HEK293 (cell line): ENCODE measurements at regions not wholly inside any gene's neighbourhood (a gene's known extent, or its start where the extent isn't known, plus 50 kb on each side); places are given as distances from the start of the nearest gene placed in this dataset.

Source experiments
- CTCF ChIA-PET: fragments of 350-600 bp; formaldehyde crosslinking; extraction: SDS; loops from one replicate; lab custom pipeline; 2021; ENCODE audit warnings: antibody characterized with exemption; lab: Yijun Ruan, JAX
- POLR2A ChIA-PET: fragments of 300-600 bp; formaldehyde crosslinking; extraction: SDS; loops from one replicate; lab custom pipeline; 2020; ENCODE audit warnings: antibody characterized with exemption, inconsistent platforms; lab: Yijun Ruan, JAX
- H3K27ac ChIP-seq: fragments of 200-500 bp; sonication (Bioruptor generic); 2 replicates; pipeline ENCODE4 v1.5.1; 2014; ENCODE audit warnings: low read depth, low read length, control low read depth, inconsistent platforms; ENCODE audit errors: extremely low read depth
- H3K36me3 ChIP-seq, 2 experiments: fragments of 200-500 bp in 1 of 2; sonication (Bioruptor generic) in 1 of 2; 1 replicate in 1 of 2; 2 replicates in 1 of 2; pipeline ENCODE4 v1.5.1; 2014 to 2017; ENCODE audit warnings: inconsistent platforms in 2 of 2, low read length in 2 of 2; ENCODE audit not compliant: control insufficient read depth in 2 of 2, insufficient read depth in 1 of 2
- H3K4me1 ChIP-seq: fragments of 200-500 bp; sonication (Bioruptor generic); 2 replicates; pipeline ENCODE4 v1.5.1; 2014; ENCODE audit warnings: mild to moderate bottlenecking, low read length, inconsistent platforms; ENCODE audit not compliant: control insufficient read depth, insufficient read depth
- H3K4me3 ChIP-seq: 2 replicates; pipeline ENCODE4 v1.5.1; 2011; ENCODE audit warnings: low read depth, mild to moderate bottlenecking, control low read depth, low read length, moderate library complexity
- H3K9me3 ChIP-seq: fragments of 200-500 bp; sonication (Bioruptor generic); 2 replicates; pipeline ENCODE4 v1.5.1; 2014; ENCODE audit warnings: low read depth, low read length, inconsistent platforms; ENCODE audit not compliant: control insufficient read depth, insufficient read depth
- GFI1B ChIP-seq: fragments of 450-650 bp; formaldehyde crosslinking; IDR thresholded peaks from 2 replicates; pipeline ENCODE4 v1.5.1; 2016; ENCODE audit warnings: missing biosample characterization, missing genetic modification characterization
- IKZF3 ChIP-seq: fragments of 450-650 bp; IDR thresholded peaks from 2 replicates; pipeline ENCODE4 v1.5.0; 2018; ENCODE audit warnings: missing biosample characterization, mild to moderate bottlenecking, missing genetic modification characterization, moderate library complexity
- KLF17 ChIP-seq: fragments of 450-650 bp; formaldehyde crosslinking; IDR thresholded peaks from 2 replicates; pipeline ENCODE4 v1.5.1; 2016; ENCODE audit warnings: missing biosample characterization, missing genetic modification characterization
- OSR2 ChIP-seq: fragments of 450-650 bp; formaldehyde crosslinking; IDR thresholded peaks from 2 replicates; pipeline ENCODE4 v1.5.1; 2016; ENCODE audit warnings: missing biosample characterization, missing genetic modification characterization
- OVOL3 ChIP-seq: fragments of 450-650 bp; formaldehyde crosslinking; IDR thresholded peaks from 2 replicates; pipeline ENCODE4 v1.5.1; 2016; ENCODE audit warnings: missing biosample characterization, missing genetic modification characterization
- SALL2 ChIP-seq: fragments of 450-650 bp; formaldehyde crosslinking; IDR thresholded peaks from 2 replicates; pipeline ENCODE4 v1.5.0; 2017; ENCODE audit warnings: missing biosample characterization, mild to moderate bottlenecking, missing genetic modification characterization, borderline replicate concordance
- TCF7L2 ChIP-seq: IDR thresholded peaks from 2 replicates; pipeline ENCODE4 v1.6.1; 2011; ENCODE audit warnings: low read depth, mild to moderate bottlenecking, inconsistent platforms, low read length, moderate library complexity, borderline replicate concordance
- ZBTB6 ChIP-seq: fragments of 450-650 bp; formaldehyde crosslinking; IDR thresholded peaks from 2 replicates; pipeline ENCODE4 v1.5.1; 2017; ENCODE audit warnings: missing biosample characterization, missing genetic modification characterization
- ZFP69B ChIP-seq: fragments of 450-650 bp; formaldehyde crosslinking; IDR thresholded peaks from 2 replicates; pipeline ENCODE4 v1.5.1; 2016; ENCODE audit warnings: missing biosample characterization, missing genetic modification characterization
- ZNF157 ChIP-seq: fragments of 450-650 bp; formaldehyde crosslinking; IDR thresholded peaks from 2 replicates; pipeline ENCODE4 v1.5.1; 2016; ENCODE audit warnings: missing biosample characterization, missing genetic modification characterization
- ZNF169 ChIP-seq: fragments of 450-650 bp; formaldehyde crosslinking; IDR thresholded peaks from 2 replicates; pipeline ENCODE4 v1.5.1; 2016; ENCODE audit warnings: missing biosample characterization, missing genetic modification characterization
- ZNF239 ChIP-seq: fragments of 450-650 bp; formaldehyde crosslinking; IDR thresholded peaks from 2 replicates; pipeline ENCODE4 v1.5.1; 2016; ENCODE audit warnings: missing biosample characterization, missing genetic modification characterization
- ZNF24 ChIP-seq: fragments of 450-650 bp; formaldehyde crosslinking; IDR thresholded peaks from 2 replicates; pipeline ENCODE4 v1.5.1; 2016; ENCODE audit warnings: missing biosample characterization, missing genetic modification characterization
- ZNF366 ChIP-seq: fragments of 450-650 bp; formaldehyde crosslinking; conservative IDR thresholded peaks from 2 replicates; pipeline ENCODE4 v1.5.1; 2016; ENCODE audit warnings: missing biosample characterization, missing genetic modification characterization
- ZNF37A ChIP-seq: fragments of 450-650 bp; IDR thresholded peaks from 2 replicates; pipeline ENCODE4 v1.5.1; 2018; ENCODE audit warnings: missing biosample characterization, missing genetic modification characterization
- ZNF391 ChIP-seq: fragments of 450-650 bp; formaldehyde crosslinking; IDR thresholded peaks from 2 replicates; pipeline ENCODE4 v1.5.1; 2016; ENCODE audit warnings: low read depth, missing biosample characterization, missing genetic modification characterization, borderline replicate concordance
- ZNF585B ChIP-seq: fragments of 450-650 bp; formaldehyde crosslinking; IDR thresholded peaks from 2 replicates; pipeline ENCODE4 v1.5.1; 2016; ENCODE audit warnings: missing biosample characterization, missing genetic modification characterization
- ZNF654 ChIP-seq: fragments of 450-650 bp; formaldehyde crosslinking; IDR thresholded peaks from 2 replicates; pipeline ENCODE4 v1.5.1; 2016; ENCODE audit warnings: low read depth, missing biosample characterization, missing genetic modification characterization
- ZNF692 ChIP-seq: fragments of 450-650 bp; formaldehyde crosslinking; IDR thresholded peaks from 2 replicates; pipeline ENCODE4 v1.5.1; 2016; ENCODE audit warnings: missing biosample characterization, missing genetic modification characterization
- ZNF701 ChIP-seq: fragments of 450-650 bp; formaldehyde crosslinking; IDR thresholded peaks from 2 replicates; pipeline ENCODE4 v1.5.1; 2016; ENCODE audit warnings: missing biosample characterization, missing genetic modification characterization
- ZNF76 ChIP-seq: fragments of 450-650 bp; formaldehyde crosslinking; IDR thresholded peaks from 2 replicates; pipeline ENCODE4; 2016; ENCODE audit warnings: low read depth, missing biosample characterization, missing genetic modification characterization, borderline replicate concordance
- ZNF785 ChIP-seq: fragments of 450-650 bp; formaldehyde crosslinking; IDR thresholded peaks from 2 replicates; pipeline ENCODE4 v1.5.1; 2016; ENCODE audit warnings: missing biosample characterization, missing genetic modification characterization
- ZNF791 ChIP-seq: fragments of 450-650 bp; formaldehyde crosslinking; IDR thresholded peaks from 2 replicates; pipeline ENCODE4 v1.5.1; 2016; ENCODE audit warnings: missing biosample characterization, missing genetic modification characterization
- ZNF837 ChIP-seq: fragments of 450-650 bp; formaldehyde crosslinking; IDR thresholded peaks from 2 replicates; pipeline ENCODE4 v1.5.1; 2016; ENCODE audit warnings: missing biosample characterization, missing genetic modification characterization
- ZSCAN23 ChIP-seq: fragments of 450-650 bp; formaldehyde crosslinking; IDR thresholded peaks from 2 replicates; pipeline ENCODE4 v1.5.1; 2016; ENCODE audit warnings: missing biosample characterization, missing genetic modification characterization
- TF ChIP-seq, protein P1 (sequence below): fragments of 450-650 bp; formaldehyde crosslinking; conservative IDR thresholded peaks from 2 replicates; pipeline ENCODE4 v1.5.1; 2016; ENCODE audit warnings: low read depth, missing biosample characterization, missing genetic modification characterization
- TF ChIP-seq, protein P2 (sequence below): fragments of 450-650 bp; formaldehyde crosslinking; IDR thresholded peaks from 2 replicates; pipeline ENCODE4 v1.5.1; 2016; ENCODE audit warnings: missing biosample characterization, missing genetic modification characterization

DNA sequence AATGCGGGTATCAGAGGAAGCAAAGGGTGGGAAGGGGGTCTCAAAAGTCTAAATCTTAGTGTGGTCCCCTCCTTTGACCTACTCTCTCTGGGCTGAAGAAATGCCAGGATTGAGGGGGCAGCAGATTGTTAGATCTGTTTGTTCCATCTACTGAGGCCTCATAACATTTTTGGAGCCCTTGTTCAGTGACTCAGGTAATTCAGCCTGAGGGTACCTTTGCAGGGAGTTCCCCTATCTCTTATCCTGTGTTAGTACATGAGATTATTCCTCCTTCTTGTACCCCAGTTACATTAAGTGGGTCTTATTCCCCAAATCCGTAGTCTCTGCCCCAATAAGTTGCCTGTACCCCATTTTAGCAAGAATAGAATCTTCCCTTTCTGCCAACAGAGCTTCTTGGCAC lies 79.0 kb downstream of the RTL9 start:
- ChIA-PET POLR2A (no interaction called here), CTCF (interaction anchor here (0.8 to 1.8 kb wide), 2 partner anchors 7 to 24 kb away, joined by 3 to 6 read pairs; no protein-coding TSS in a partner anchor)
- no peaks in the 10 kb centered on the region for H3K4me1 ChIP-seq
- no peaks in the 10 kb centered on the region for H3K9me3 ChIP-seq
- H3K36me3 ChIP-seq = no peaks in the 10 kb centered on the region
- no peak overlapping the region for H3K27ac ChIP-seq
- H3K4me3 ChIP-seq = no peak overlapping the region
- no peak for TF ChIP-seq SALL2
- no peak for TF ChIP-seq GFI1B
- TF ChIP-seq, protein P1, sequence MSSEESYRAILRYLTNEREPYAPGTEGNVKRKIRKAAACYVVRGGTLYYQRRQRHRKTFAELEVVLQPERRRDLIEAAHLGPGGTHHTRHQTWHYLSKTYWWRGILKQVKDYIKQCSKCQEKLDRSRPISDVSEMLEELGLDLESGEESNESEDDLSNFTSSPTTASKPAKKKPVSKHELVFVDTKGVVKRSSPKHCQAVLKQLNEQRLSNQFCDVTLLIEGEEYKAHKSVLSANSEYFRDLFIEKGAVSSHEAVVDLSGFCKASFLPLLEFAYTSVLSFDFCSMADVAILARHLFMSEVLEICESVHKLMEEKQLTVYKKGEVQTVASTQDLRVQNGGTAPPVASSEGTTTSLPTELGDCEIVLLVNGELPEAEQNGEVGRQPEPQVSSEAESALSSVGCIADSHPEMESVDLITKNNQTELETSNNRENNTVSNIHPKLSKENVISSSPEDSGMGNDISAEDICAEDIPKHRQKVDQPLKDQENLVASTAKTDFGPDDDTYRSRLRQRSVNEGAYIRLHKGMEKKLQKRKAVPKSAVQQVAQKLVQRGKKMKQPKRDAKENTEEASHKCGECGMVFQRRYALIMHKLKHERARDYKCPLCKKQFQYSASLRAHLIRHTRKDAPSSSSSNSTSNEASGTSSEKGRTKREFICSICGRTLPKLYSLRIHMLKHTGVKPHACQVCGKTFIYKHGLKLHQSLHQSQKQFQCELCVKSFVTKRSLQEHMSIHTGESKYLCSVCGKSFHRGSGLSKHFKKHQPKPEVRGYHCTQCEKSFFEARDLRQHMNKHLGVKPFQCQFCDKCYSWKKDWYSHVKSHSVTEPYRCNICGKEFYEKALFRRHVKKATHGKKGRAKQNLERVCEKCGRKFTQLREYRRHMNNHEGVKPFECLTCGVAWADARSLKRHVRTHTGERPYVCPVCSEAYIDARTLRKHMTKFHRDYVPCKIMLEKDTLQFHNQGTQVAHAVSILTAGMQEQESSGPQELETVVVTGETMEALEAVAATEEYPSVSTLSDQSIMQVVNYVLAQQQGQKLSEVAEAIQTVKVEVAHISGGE (tag by site-specific recombination) = no peak
- TF ChIP-seq KLF17 (tag by site-specific recombination) = no peak
- no peak for TF ChIP-seq ZNF239 (tag by site-specific recombination)
- TF ChIP-seq ZNF76 = no peak
- TF ChIP-seq ZNF585B (tag by site-specific recombination) = no peak
- TF ChIP-seq ZSCAN23 (tag by site-specific recombination) = no peak
- TF ChIP-seq ZNF24 (tag by site-specific recombination) = no peak
- no peak for TF ChIP-seq OVOL3
- no peak for TF ChIP-seq ZNF169 (tag by site-specific recombination)
- TF ChIP-seq ZNF785 (tag by site-specific recombination) = no peak
- no peak for TF ChIP-seq OSR2 (tag by site-specific recombination)
- TF ChIP-seq ZNF157 = no peak
- TF ChIP-seq ZNF701 = no peak
- no peak for TF ChIP-seq TCF7L2
- TF ChIP-seq ZNF366 = no peak
- TF ChIP-seq IKZF3 (tag by site-specific recombination) = no peak

GRCh38 chrX:110440016-110440805 lies 81.6 kb downstream of the RTL9 start:
- Histone ChIP-seq H3K4me3 (no peak overlapping the region), H3K4me1 (no peaks in the 10 kb centered on the region), H3K27ac (no peak overlapping the region), H3K36me3 (no peaks in the 10 kb centered on the region), H3K9me3 (no peaks in the 10 kb centered on the region)
- ChIA-PET POLR2A (no interaction called here), CTCF (interaction anchor here (0.6 to 2.7 kb wide), 4 partner anchors 12 to 1538 kb away, joined by 3 to 8 read pairs (median 4); no protein-coding TSS in a partner anchor)
- TF ChIP-seq ZNF391 (tag by site-specific recombination) = no peak
- TF ChIP-seq ZNF837 (tag by site-specific recombination) = no peak
- TF ChIP-seq ZNF791 = no peak
- no peak for TF ChIP-seq ZFP69B
- TF ChIP-seq ZNF654 (tag by site-specific recombination) = no peak
- no peak for TF ChIP-seq ZNF76
- no peak for TF ChIP-seq KLF17 (tag by site-specific recombination)
- TF ChIP-seq ZBTB6 (tag by site-specific recombination) = no peak
- TF ChIP-seq ZNF239 (tag by site-specific recombination) = no peak
- TF ChIP-seq ZNF692 (tag by site-specific recombination) = no peak
- TF ChIP-seq ZNF37A (tag by site-specific recombination) = no peak
- TF ChIP-seq, protein P2, sequence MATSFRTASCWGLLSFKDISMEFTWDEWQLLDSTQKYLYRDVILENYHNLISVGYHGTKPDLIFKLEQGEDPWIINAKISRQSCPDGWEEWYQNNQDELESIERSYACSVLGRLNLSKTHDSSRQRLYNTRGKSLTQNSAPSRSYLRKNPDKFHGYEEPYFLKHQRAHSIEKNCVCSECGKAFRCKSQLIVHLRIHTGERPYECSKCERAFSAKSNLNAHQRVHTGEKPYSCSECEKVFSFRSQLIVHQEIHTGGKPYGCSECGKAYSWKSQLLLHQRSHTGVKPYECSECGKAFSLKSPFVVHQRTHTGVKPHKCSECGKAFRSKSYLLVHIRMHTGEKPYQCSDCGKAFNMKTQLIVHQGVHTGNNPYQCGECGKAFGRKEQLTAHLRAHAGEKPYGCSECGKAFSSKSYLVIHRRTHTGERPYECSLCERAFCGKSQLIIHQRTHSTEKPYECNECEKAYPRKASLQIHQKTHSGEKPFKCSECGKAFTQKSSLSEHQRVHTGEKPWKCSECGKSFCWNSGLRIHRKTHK (tag by site-specific recombination) = no peak
